Panc1 (cell line): ENCODE measurements at regions not wholly inside any gene's neighbourhood (a gene's known extent, or its start where the extent isn't known, plus 50 kb on each side); places are given as distances from the start of the nearest gene placed in this dataset.

ENCODE experiments used
- ATAC-seq: fragments of 200-7000 bp; cut with Tn5 transposase; 2 replicates; pipeline ENCODE4 v1.9.1; 2020; ENCODE audit warnings: mild to moderate bottlenecking, moderate library complexity
- BruUV-seq: library from RNA; stranded (reverse); fragments of 400-500 nt; replicated peaks from 2 replicates; lab custom pipeline; 2021; lab: Mats Ljungman, UMichigan
- CTCF ChIA-PET: fragments of 300-600 bp; sonication (Branson Sonifier 250); formaldehyde crosslinking; loops from one replicate; lab custom pipeline; 2022; ENCODE audit warnings: antibody characterized with exemption; lab: Charles Lee
- POLR2A ChIA-PET: fragments of 300-600 bp; sonication (Branson Sonifier 250); formaldehyde crosslinking; loops from one replicate; lab custom pipeline; 2022; ENCODE audit warnings: antibody characterized with exemption; lab: Charles Lee
- DNase-seq: peaks from one replicate; pipeline ENCODE4 v3.0.0-alpha.2; 2010; ENCODE audit warnings: low read depth, low spot score
- H3K27ac ChIP-seq: 2 replicates; pipeline ENCODE4 v1.5.1; 2011; ENCODE audit warnings: mild to moderate bottlenecking, low read length, inconsistent platforms
- H3K27me3 ChIP-seq: fragments of 200-500 bp; sonication (Bioruptor generic); 2 replicates; pipeline ENCODE4 v1.6.0; 2014; ENCODE audit warnings: low read length, inconsistent platforms; ENCODE audit not compliant: control insufficient read depth, insufficient read depth
- H3K36me3 ChIP-seq: fragments of 200-500 bp; sonication (Bioruptor generic); 2 replicates; pipeline ENCODE4 v1.5.1; 2014; ENCODE audit warnings: inconsistent platforms, mild to moderate bottlenecking, low read length, moderate library complexity; ENCODE audit not compliant: control insufficient read depth, insufficient read depth
- H3K4me1 ChIP-seq: 2 replicates; pipeline ENCODE4 v1.5.1; 2011; ENCODE audit warnings: inconsistent platforms, mild to moderate bottlenecking, low read length, moderate library complexity; ENCODE audit not compliant: control insufficient read depth, insufficient read depth
- H3K4me3 ChIP-seq, 2 experiments: 2 replicates each; pipeline ENCODE4 v1.5.1; 2011 to 2012; ENCODE audit warnings: low read depth in 2 of 2, low read length in 2 of 2, mild to moderate bottlenecking in 2 of 2, inconsistent platforms in 1 of 2, moderate library complexity in 1 of 2
- H3K9me3 ChIP-seq: fragments of 200-500 bp; sonication (Bioruptor generic); 2 replicates; pipeline ENCODE4 v1.5.1; 2014; ENCODE audit warnings: low read depth, mild to moderate bottlenecking, inconsistent platforms, low read length, moderate library complexity; ENCODE audit not compliant: control insufficient read depth, insufficient read depth
- POLR2AphosphoS5 ChIP-seq: IDR thresholded peaks from 2 replicates; pipeline ENCODE4 v1.6.1; 2012; ENCODE audit warnings: mild to moderate bottlenecking, low read depth, low read length, moderate library complexity
- SIN3A ChIP-seq: IDR thresholded peaks from 2 replicates; pipeline ENCODE4 v1.6.1; 2012; ENCODE audit warnings: low read depth, mild to moderate bottlenecking, low read length, moderate library complexity, borderline replicate concordance; ENCODE audit not compliant: insufficient read depth
- TCF7L2 ChIP-seq: IDR thresholded peaks from 2 replicates; pipeline ENCODE4 v1.6.1; 2011; ENCODE audit warnings: mild to moderate bottlenecking, low read depth, low read length, inconsistent platforms
- in situ Hi-C: cut with HindIII; loops from 2 replicates; pipeline ENCODE4 v1.10.0; 2016; ENCODE audit warnings: low sequenced_read_pairs, low pct_unique_long_range_greater_than_20kb
- intact Hi-C: fragments of 100-400 bp; cut with micrococcal nuclease; formaldehyde crosslinking; loops from one replicate; pipeline ENCODE4 v1.10.0; 2022; ENCODE audit not compliant: unreplicated experiment
- TF ChIP-seq, protein P1 (sequence below), 2 experiments: IDR thresholded peaks; 2 replicates each; pipeline ENCODE4 v1.6.1; 2011 to 2012; ENCODE audit warnings: low read depth in 2 of 2, control low read depth in 1 of 2, low read length in 1 of 2, mild to moderate bottlenecking in 1 of 2, moderate library complexity in 1 of 2; ENCODE audit not compliant: insufficient read depth in 1 of 2
- TF ChIP-seq, protein P2 (sequence below): fragments of 450-650 bp; IDR thresholded peaks from 2 replicates; pipeline ENCODE4 v1.5.1; 2017; ENCODE audit warnings: mild to moderate bottlenecking

DNA sequence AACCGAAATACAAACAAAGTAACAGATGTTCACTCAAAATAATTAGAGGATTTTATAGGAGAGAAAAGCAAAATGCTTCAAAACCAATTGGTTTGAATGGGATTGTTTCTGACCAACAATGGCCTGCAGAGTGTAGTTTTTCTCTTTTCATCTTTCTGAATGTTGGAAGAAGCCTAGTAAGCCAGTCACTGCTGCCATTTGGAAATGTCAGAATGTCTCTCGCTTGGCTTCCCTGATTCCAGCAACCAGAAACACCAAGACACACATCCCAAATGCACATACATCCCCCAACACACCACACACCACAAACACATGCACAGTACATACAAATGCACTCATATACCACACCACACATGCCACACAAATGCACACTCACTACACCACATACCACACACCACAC lies 403.4 kb downstream of the OCA2 start:
- H3K9me3 ChIP-seq, result no peaks in the 10 kb centered on the region
- no peaks in the 10 kb centered on the region for H3K36me3 ChIP-seq
- DNase-seq (no peak), ATAC-seq (no peak)
- no TSS peak for BruUV-seq
- TF ChIP-seq TCF7L2, result no peak
- TF ChIP-seq, protein P1, sequence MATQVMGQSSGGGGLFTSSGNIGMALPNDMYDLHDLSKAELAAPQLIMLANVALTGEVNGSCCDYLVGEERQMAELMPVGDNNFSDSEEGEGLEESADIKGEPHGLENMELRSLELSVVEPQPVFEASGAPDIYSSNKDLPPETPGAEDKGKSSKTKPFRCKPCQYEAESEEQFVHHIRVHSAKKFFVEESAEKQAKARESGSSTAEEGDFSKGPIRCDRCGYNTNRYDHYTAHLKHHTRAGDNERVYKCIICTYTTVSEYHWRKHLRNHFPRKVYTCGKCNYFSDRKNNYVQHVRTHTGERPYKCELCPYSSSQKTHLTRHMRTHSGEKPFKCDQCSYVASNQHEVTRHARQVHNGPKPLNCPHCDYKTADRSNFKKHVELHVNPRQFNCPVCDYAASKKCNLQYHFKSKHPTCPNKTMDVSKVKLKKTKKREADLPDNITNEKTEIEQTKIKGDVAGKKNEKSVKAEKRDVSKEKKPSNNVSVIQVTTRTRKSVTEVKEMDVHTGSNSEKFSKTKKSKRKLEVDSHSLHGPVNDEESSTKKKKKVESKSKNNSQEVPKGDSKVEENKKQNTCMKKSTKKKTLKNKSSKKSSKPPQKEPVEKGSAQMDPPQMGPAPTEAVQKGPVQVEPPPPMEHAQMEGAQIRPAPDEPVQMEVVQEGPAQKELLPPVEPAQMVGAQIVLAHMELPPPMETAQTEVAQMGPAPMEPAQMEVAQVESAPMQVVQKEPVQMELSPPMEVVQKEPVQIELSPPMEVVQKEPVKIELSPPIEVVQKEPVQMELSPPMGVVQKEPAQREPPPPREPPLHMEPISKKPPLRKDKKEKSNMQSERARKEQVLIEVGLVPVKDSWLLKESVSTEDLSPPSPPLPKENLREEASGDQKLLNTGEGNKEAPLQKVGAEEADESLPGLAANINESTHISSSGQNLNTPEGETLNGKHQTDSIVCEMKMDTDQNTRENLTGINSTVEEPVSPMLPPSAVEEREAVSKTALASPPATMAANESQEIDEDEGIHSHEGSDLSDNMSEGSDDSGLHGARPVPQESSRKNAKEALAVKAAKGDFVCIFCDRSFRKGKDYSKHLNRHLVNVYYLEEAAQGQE (IDR thresholded peaks at IDR 0.05; ENCODE audit: insufficient read depth in 1 of 2, low read depth in 2 of 2, low read length in 1 of 2), result no peak
- TF ChIP-seq SIN3A, result no peak
- TF ChIP-seq POLR2AphosphoS5, result no peak
- TF ChIP-seq, protein P2, sequence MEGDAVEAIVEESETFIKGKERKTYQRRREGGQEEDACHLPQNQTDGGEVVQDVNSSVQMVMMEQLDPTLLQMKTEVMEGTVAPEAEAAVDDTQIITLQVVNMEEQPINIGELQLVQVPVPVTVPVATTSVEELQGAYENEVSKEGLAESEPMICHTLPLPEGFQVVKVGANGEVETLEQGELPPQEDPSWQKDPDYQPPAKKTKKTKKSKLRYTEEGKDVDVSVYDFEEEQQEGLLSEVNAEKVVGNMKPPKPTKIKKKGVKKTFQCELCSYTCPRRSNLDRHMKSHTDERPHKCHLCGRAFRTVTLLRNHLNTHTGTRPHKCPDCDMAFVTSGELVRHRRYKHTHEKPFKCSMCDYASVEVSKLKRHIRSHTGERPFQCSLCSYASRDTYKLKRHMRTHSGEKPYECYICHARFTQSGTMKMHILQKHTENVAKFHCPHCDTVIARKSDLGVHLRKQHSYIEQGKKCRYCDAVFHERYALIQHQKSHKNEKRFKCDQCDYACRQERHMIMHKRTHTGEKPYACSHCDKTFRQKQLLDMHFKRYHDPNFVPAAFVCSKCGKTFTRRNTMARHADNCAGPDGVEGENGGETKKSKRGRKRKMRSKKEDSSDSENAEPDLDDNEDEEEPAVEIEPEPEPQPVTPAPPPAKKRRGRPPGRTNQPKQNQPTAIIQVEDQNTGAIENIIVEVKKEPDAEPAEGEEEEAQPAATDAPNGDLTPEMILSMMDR, result no peak
- H3K27ac ChIP-seq, result no peak overlapping the region
- H3K4me1 ChIP-seq, result no peaks in the 10 kb centered on the region
- ChIA-PET POLR2A (no interaction called here), CTCF (no interaction called here)
- in situ Hi-C loops, result no loop called here
- H3K27me3 ChIP-seq, result no peaks in the 10 kb centered on the region
- no peak overlapping the region for H3K4me3 ChIP-seq
- intact Hi-C loops, result no loop called here

DNA sequence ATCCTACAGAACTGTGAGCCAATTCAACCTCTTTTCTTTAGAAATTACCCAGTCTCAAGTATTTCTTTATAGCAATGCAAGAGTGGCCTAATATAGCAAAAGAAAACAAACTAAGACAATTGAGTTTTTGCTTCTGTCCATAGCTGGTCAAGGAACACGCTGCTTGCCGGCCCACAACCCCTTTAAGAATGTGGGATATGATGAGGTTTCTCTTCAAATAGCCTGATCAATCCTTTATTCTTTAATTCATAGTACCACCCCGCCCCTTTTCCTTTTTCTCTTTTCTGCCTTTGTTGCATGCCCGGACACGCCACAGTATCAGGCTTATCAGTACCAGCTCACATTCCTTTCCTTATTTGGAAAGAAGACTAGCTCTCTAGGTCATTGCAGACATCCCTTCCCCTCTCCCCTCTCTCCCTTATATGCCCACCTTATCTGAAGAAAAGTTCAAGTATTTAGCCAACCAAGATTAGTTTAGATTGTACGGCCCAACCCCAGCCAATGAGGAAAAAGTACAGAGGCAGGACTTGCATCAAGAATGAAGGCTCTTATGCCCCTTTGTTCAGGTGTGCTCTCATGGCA lies 404.5 kb downstream of the OCA2 start:
- intact Hi-C loops (no loop called here), in situ Hi-C loops (no loop called here)
- no TSS peak for BruUV-seq
- no peak for DNase-seq
- Histone ChIP-seq H3K27ac (no peak overlapping the region), H3K27me3 (no peaks in the 10 kb centered on the region), H3K4me3 (no peak overlapping the region), H3K4me1 (no peaks in the 10 kb centered on the region), H3K36me3 (no peaks in the 10 kb centered on the region), H3K9me3 (no peaks in the 10 kb centered on the region)
- TF ChIP-seq, protein P2, result no peak
- TF ChIP-seq POLR2AphosphoS5 (no peak), TCF7L2 (no peak), SIN3A (no peak)
- TF ChIP-seq, protein P1 (IDR thresholded peaks at IDR 0.05; ENCODE audit: insufficient read depth in 1 of 2, low read depth in 2 of 2, low read length in 1 of 2), result no peak
- ChIA-PET POLR2A (interaction anchor here (0.7 kb wide), 1 partner anchor 328 kb away, joined by 4 read pairs; no protein-coding TSS in a partner anchor), CTCF (no interaction called here)
- ATAC-seq, result no peak
